ENCODE measurements at regions not wholly inside any gene's neighbourhood (a gene's known extent, or its start where the extent isn't known, plus 50 kb on each side); places are given as distances from the start of the nearest gene placed in this dataset.

DNA sequence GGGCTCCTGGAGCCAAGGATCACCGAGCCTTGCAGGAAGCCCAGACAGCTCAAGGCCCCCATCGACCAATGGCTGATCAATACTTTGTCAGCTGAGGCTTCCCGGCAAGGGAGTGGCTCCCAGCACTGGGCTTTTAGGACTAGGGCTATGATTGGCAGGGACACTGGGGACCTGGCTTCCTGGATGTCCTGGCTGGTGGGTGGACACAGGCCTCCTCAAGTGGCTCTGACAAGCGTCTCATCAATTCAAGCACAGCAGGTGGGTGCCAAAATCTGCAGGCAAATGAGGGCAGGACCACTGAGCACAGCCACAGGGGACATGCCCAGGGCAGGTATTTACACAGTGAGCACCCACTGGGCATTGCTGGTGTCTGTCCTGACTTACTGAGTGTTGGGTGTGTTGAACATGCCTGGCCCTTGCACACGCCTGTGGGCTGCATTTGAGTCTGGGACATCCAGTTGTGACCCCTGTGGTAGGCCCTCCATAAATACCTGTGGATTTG, 420.1 kb upstream of the SULF2 start:
- Histone ChIP-seq H3K36me3 (no peaks in the 10 kb centered on the region), H3K4me1 (ENCODE audit: low read depth) (peaks cover 4% of the 10 kb centered on the region), H3K4me3 (no peak overlapping the region), H3K9me3 (ENCODE audit: low read depth) (no peaks in the 10 kb centered on the region), H3K27me3 (no peaks in the 10 kb centered on the region), H3K27ac (no peak overlapping the region)
- TF ChIP-seq, protein P1, sequence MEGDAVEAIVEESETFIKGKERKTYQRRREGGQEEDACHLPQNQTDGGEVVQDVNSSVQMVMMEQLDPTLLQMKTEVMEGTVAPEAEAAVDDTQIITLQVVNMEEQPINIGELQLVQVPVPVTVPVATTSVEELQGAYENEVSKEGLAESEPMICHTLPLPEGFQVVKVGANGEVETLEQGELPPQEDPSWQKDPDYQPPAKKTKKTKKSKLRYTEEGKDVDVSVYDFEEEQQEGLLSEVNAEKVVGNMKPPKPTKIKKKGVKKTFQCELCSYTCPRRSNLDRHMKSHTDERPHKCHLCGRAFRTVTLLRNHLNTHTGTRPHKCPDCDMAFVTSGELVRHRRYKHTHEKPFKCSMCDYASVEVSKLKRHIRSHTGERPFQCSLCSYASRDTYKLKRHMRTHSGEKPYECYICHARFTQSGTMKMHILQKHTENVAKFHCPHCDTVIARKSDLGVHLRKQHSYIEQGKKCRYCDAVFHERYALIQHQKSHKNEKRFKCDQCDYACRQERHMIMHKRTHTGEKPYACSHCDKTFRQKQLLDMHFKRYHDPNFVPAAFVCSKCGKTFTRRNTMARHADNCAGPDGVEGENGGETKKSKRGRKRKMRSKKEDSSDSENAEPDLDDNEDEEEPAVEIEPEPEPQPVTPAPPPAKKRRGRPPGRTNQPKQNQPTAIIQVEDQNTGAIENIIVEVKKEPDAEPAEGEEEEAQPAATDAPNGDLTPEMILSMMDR (IDR thresholded peaks at IDR 0.05; ENCODE audit: low read depth, low read length), result no peak
- no peak for DNase-seq (ENCODE audit: low read depth in 1 of 2, low spot score in 1 of 2)

DNA sequence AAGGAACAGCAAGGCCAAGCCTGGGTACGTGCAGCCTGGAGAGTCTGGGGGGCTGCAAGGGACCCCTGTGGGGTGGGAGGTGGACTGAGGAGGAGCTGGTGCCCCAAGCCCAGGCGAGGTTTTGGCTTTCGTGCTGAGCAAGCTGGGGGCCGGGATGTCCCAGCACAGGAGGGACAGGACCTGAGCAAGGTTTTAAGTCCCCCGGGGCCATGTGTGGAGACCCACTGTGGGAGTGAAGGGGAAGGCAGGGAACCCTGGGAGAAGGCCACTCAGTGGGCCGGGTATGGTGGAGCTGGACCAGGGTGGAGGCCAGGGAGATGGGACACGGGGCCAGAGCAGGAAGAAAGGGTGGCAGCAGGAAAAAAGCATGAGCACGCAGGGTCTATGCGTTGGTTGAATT, 419.2 kb upstream of the SULF2 start:
- TF ChIP-seq, protein P1 (IDR thresholded peaks at IDR 0.05; ENCODE audit: low read depth, low read length), result no peak
- no peak for DNase-seq (ENCODE audit: low read depth in 1 of 2, low spot score in 1 of 2)
- Histone ChIP-seq H3K27ac (no peak overlapping the region), H3K4me1 (ENCODE audit: low read depth) (peaks cover 4% of the 10 kb centered on the region), H3K4me3 (no peak overlapping the region), H3K9me3 (ENCODE audit: low read depth) (no peaks in the 10 kb centered on the region), H3K36me3 (no peaks in the 10 kb centered on the region), H3K27me3 (no peaks in the 10 kb centered on the region)

DNA sequence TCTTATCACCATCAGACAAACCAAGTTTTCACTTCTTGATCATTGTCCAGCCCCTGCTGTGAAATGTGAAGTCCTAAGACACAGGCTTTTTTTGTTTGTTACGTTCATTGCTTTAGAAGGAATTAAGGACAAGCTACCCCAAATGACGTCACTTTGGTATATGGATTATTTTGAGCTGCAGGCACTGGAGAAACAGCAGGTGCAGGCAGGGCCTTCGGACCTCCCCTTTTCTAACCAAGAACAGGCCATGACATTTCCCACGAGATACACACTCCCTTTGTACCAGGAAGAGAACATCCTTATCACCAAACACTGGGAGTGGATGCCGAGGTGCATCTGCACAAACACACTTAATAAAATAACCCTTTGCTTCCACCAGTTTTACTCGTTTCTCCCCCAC, 418.0 kb upstream of the SULF2 start:
- no peaks in the 10 kb centered on the region for H3K36me3 ChIP-seq
- DNase-seq (ENCODE audit: low read depth in 1 of 2, low spot score in 1 of 2), result no peak
- H3K4me1 ChIP-seq (ENCODE audit: low read depth), result peaks cover 4% of the 10 kb centered on the region
- no peaks in the 10 kb centered on the region for H3K27me3 ChIP-seq
- no peaks in the 10 kb centered on the region for H3K9me3 ChIP-seq (ENCODE audit: low read depth)
- TF ChIP-seq, protein P1 (IDR thresholded peaks at IDR 0.05; ENCODE audit: low read depth, low read length), result no peak
- no peak overlapping the region for H3K27ac ChIP-seq
- H3K4me3 ChIP-seq, result no peak overlapping the region

DNA sequence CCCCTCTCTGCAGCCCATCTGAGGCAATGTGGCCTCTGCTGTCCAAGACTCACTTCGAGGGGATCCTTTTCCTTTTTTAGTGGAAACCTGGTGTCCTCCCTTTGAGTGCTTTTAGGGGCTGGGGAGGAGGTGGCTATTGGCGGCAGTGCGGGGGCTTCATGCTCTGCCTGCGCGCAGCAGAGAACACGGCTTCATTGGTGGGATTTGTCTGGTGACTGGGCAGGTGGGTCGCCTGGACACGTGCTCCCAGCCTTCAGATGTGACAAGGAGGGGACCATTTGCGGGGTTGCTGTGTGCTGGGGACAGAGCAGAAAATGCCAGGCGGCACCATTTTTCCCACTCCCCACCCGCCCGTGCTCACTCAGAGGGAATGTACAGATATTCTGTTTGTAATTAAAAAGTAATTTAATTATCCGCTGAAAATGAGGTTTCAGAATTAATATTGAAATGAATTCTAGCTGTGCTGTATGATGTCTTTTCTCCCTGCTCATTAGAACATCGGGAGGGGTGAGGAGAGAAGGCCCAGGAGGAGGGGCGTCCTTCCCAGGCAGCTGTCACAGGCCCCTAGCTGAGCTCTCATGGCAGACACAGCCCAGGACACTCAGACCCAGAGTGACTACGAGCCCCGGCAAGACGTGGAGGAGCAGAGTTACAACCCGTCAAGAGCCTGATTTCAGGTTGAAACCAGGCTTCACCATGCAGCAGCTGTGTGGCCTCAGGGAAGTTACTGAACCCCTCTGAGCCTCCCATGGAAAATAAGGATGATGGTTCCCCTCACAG, 417.2 kb upstream of the SULF2 start:
- H3K27ac ChIP-seq, result no peak overlapping the region
- H3K27me3 ChIP-seq, result no peaks in the 10 kb centered on the region
- no peaks in the 10 kb centered on the region for H3K36me3 ChIP-seq
- no peak overlapping the region for H3K4me3 ChIP-seq
- peaks cover 4% of the 10 kb centered on the region for H3K4me1 ChIP-seq (ENCODE audit: low read depth)
- peak in 1 of 2 donors; percentile 39 for DNase-seq (ENCODE audit: low read depth in 1 of 2, low spot score in 1 of 2)
- TF ChIP-seq, protein P1 (IDR thresholded peaks at IDR 0.05; ENCODE audit: low read depth, low read length), result no peak
- no peaks in the 10 kb centered on the region for H3K9me3 ChIP-seq (ENCODE audit: low read depth)

DNA sequence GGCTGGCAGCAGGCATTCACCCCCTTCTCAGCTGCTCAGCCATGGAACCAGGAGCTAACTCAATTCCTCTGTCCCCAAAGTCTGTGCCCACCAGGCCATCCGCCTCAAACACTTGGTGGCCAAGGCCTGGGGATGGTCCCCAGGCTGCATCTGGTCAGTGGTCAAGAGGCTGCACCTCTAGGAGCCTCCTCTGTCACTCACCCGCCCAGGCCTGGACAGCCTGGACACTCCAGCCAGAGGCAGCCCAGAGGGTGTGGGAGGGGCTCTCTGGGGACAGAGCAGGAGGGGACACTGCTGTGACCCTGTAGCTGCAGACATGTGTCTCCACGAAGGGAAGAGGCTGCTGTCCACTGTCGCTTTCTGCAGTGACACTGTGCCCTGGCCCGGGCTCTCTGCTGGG, 416.6 kb upstream of the SULF2 start:
- H3K9me3 ChIP-seq (ENCODE audit: low read depth), result no peaks in the 10 kb centered on the region
- TF ChIP-seq, protein P1 (IDR thresholded peaks at IDR 0.05; ENCODE audit: low read depth, low read length), result no peak
- no peaks in the 10 kb centered on the region for H3K27me3 ChIP-seq
- H3K27ac ChIP-seq, result no peak overlapping the region
- DNase-seq (ENCODE audit: low read depth in 1 of 2, low spot score in 1 of 2), result no peak
- peaks cover 4% of the 10 kb centered on the region for H3K4me1 ChIP-seq (ENCODE audit: low read depth)
- H3K36me3 ChIP-seq, result no peaks in the 10 kb centered on the region
- H3K4me3 ChIP-seq, result no peak overlapping the region
